H1 (cell line): ENCODE measurements at regions not wholly inside any gene's neighbourhood (a gene's known extent, or its start where the extent isn't known, plus 50 kb on each side); places are given as distances from the start of the nearest gene placed in this dataset.

ENCODE experiments used
- CTCF ChIA-PET: fragments of 300-600 bp; sonication (Branson Sonifier 250); formaldehyde crosslinking; loops from one replicate; lab custom pipeline; 2021; ENCODE audit not compliant: partially characterized antibody; lab: Charles Lee
- POLR2A ChIA-PET: fragments of 300-600 bp; sonication (Branson Sonifier 250); formaldehyde crosslinking; loops from one replicate; lab custom pipeline; 2021; ENCODE audit warnings: inconsistent platforms; ENCODE audit not compliant: partially characterized antibody; lab: Charles Lee
- DNase-seq, 2 experiments: peaks; one replicate each; pipeline versions ENCODE4 v3.0.0 to v3.0.0-alpha.2; 2010 to 2022; ENCODE audit warnings: low spot score in 2 of 2, low read depth in 1 of 2, mixed read lengths in 1 of 2
- FAIRE-seq: peaks from 2 replicates; lab custom pipeline; 2011; peaks lifted over from hg19 to GRCh38; lab: Jason Lieb, UNC
- H2AFZ ChIP-seq: 2 replicates; pipeline ENCODE4 v1.8.1; 2012; ENCODE audit warnings: low read length, inconsistent platforms
- H2AK5ac ChIP-seq: 2 replicates; pipeline ENCODE4 v1.6.1; 2013; ENCODE audit warnings: low read depth, low read length
- H2BK120ac ChIP-seq: replicated peaks from 2 replicates; pipeline ENCODE3; 2013; ENCODE audit warnings: low read depth, low read length, inconsistent platforms
- H2BK12ac ChIP-seq: 2 replicates; pipeline ENCODE4 v1.6.1; 2013; ENCODE audit warnings: low read depth, low read length
- H2BK15ac ChIP-seq: 2 replicates; pipeline ENCODE4 v1.6.1; 2013; ENCODE audit warnings: low read length
- H2BK20ac ChIP-seq: 2 replicates; pipeline ENCODE4 v1.6.1; 2013; ENCODE audit warnings: low read length
- H2BK5ac ChIP-seq: 2 replicates; pipeline ENCODE4 v1.6.1; 2013; ENCODE audit warnings: low read depth, low read length
- H3K14ac ChIP-seq: 2 replicates; pipeline ENCODE4 v1.6.1; 2013; ENCODE audit warnings: inconsistent platforms; ENCODE audit not compliant: insufficient read length
- H3K18ac ChIP-seq: 2 replicates; pipeline ENCODE4 v1.6.1; 2013; ENCODE audit warnings: low read length; ENCODE audit errors: extremely low read depth
- H3K23ac ChIP-seq: 2 replicates; pipeline ENCODE4 v1.6.1; 2013; ENCODE audit warnings: inconsistent platforms; ENCODE audit not compliant: insufficient read length
- H3K23me2 ChIP-seq: 2 replicates; pipeline ENCODE4 v1.6.1; 2013; ENCODE audit warnings: low read depth, low read length
- H3K27ac ChIP-seq: 2 replicates; pipeline ENCODE4 v1.6.1; 2011; ENCODE audit warnings: low read depth, low read length, inconsistent platforms
- H3K27me3 ChIP-seq, 4 experiments: replicated peaks in 1 of 4; 1 replicate in 1 of 4; 2 replicates in 3 of 4; pipeline versions ENCODE4 v1.6.1 to v1.8.1; 2011 to 2013; ENCODE audit warnings: low read length in 3 of 4, mild to moderate bottlenecking in 3 of 4, inconsistent platforms in 2 of 4, mixed read lengths in 2 of 4, moderate library complexity in 1 of 4; ENCODE audit not compliant: control insufficient read depth in 3 of 4, insufficient read depth in 3 of 4; ENCODE audit errors: extremely low read depth in 1 of 4
- H3K36me3 ChIP-seq, 4 experiments: 2 replicates each; pipeline versions ENCODE4 v1.6.1 to v1.8.1; 2011 to 2013; ENCODE audit warnings: mild to moderate bottlenecking in 4 of 4, low read length in 3 of 4, moderate library complexity in 2 of 4, control low read depth in 1 of 4, inconsistent platforms in 1 of 4; ENCODE audit not compliant: insufficient read depth in 4 of 4, control insufficient read depth in 2 of 4
- H3K4ac ChIP-seq: replicated peaks from 2 replicates; pipeline ENCODE3; 2013; ENCODE audit warnings: low read length, low read depth, mixed read lengths, inconsistent platforms; ENCODE audit not compliant: insufficient read length
- H3K4me1 ChIP-seq, 4 experiments: replicated peaks in 1 of 4; 1 replicate in 1 of 4; 2 replicates in 3 of 4; pipeline versions ENCODE4 v1.6.1 to v1.8.1; 2011 to 2013; ENCODE audit warnings: low read length in 3 of 4, inconsistent platforms in 2 of 4, mixed read lengths in 1 of 4; ENCODE audit not compliant: insufficient read depth in 4 of 4, control insufficient read depth in 3 of 4
- H3K4me2 ChIP-seq, 2 experiments: 2 replicates each; pipeline versions ENCODE4 v1.6.1 to v1.8.1; 2011 to 2013; ENCODE audit warnings: low read depth in 2 of 2, low read length in 2 of 2, control low read depth in 1 of 2, inconsistent platforms in 1 of 2, mild to moderate bottlenecking in 1 of 2; ENCODE audit not compliant: insufficient read depth in 1 of 2
- H3K4me3 ChIP-seq, 4 experiments: fragments of 200-600, 300-600 bp in 1 of 4; sonication (generic), shearing (Covaris generic), sonication (Bioruptor Twin) in 1 of 4; 2 replicates each; pipeline versions ENCODE4 v1.5.1 to v1.8.1; 2011 to 2016; ENCODE audit warnings: low read length in 4 of 4, low read depth in 3 of 4, control low read depth in 2 of 4, inconsistent platforms in 2 of 4, mild to moderate bottlenecking in 2 of 4, mixed read lengths in 1 of 4, moderate library complexity in 1 of 4; ENCODE audit not compliant: insufficient read depth in 2 of 4; ENCODE audit errors: extremely low read depth in 1 of 4
- H3K56ac ChIP-seq: replicated peaks from 2 replicates; pipeline ENCODE3; 2013; ENCODE audit warnings: low read depth, mild to moderate bottlenecking, mixed read lengths, low read length, inconsistent platforms; ENCODE audit not compliant: insufficient read length
- H3K79me1 ChIP-seq: 2 replicates; pipeline ENCODE4 v1.6.1; 2013; ENCODE audit warnings: low read depth, low read length, control low read depth
- H3K79me2 ChIP-seq, 2 experiments: 2 replicates each; pipeline versions ENCODE4 v1.6.1 to v1.8.1; 2012 to 2013; ENCODE audit warnings: low read length in 2 of 2, mild to moderate bottlenecking in 2 of 2, inconsistent platforms in 1 of 2; ENCODE audit not compliant: insufficient read depth in 2 of 2, control insufficient read depth in 1 of 2
- H3K9ac ChIP-seq, 4 experiments: replicated peaks in 1 of 4; 1 replicate in 1 of 4; 2 replicates in 3 of 4; pipeline versions ENCODE4 v1.6.1 to v1.8.1; 2011 to 2013; ENCODE audit warnings: low read depth in 3 of 4, low read length in 3 of 4, control low read depth in 2 of 4, mild to moderate bottlenecking in 2 of 4, moderate library complexity in 2 of 4, inconsistent platforms in 1 of 4; ENCODE audit errors: extremely low read depth in 1 of 4
- H3K9me3 ChIP-seq, 2 experiments: 2 replicates each; pipeline versions ENCODE4 v1.6.1 to v1.8.1; 2012 to 2013; ENCODE audit warnings: mild to moderate bottlenecking in 2 of 2, moderate library complexity in 2 of 2, control low read depth in 1 of 2, inconsistent platforms in 1 of 2, low read depth in 1 of 2, low read length in 1 of 2, mixed read lengths in 1 of 2; ENCODE audit not compliant: insufficient read depth in 2 of 2
- H4K20me1 ChIP-seq, 2 experiments: replicated peaks in 1 of 2; 2 replicates each; pipeline versions ENCODE3 to v1.8.1; 2011 to 2013; ENCODE audit warnings: inconsistent platforms in 2 of 2, low read length in 2 of 2, mild to moderate bottlenecking in 1 of 2; ENCODE audit not compliant: insufficient read depth in 2 of 2, control insufficient read depth in 1 of 2
- H4K5ac ChIP-seq: 2 replicates; pipeline ENCODE4 v1.6.1; 2013; ENCODE audit warnings: low read length, low read depth, mixed read lengths, inconsistent platforms; ENCODE audit not compliant: insufficient read length
- H4K8ac ChIP-seq: 2 replicates; pipeline ENCODE4 v1.8.0; 2013; ENCODE audit warnings: mild to moderate bottlenecking, moderate library complexity, low read length, inconsistent platforms; ENCODE audit not compliant: insufficient read depth; ENCODE audit errors: extremely low read depth
- H4K91ac ChIP-seq: replicated peaks from 2 replicates; pipeline ENCODE3; 2013; ENCODE audit warnings: low read length, mixed read lengths, inconsistent platforms; ENCODE audit not compliant: insufficient read length
- CBX5 ChIP-seq: fragments of 300-800, 300-1000 bp; sonication (generic); IDR thresholded peaks from 2 replicates; pipeline ENCODE4 v1.7.1; 2016; ENCODE audit warnings: antibody characterized with exemption, low read length, low read depth
- CBX8 ChIP-seq: fragments of 300-800, 300-1000 bp; sonication (generic); IDR thresholded peaks from 2 replicates; pipeline ENCODE4 v1.7.1; 2016; ENCODE audit warnings: low read depth, low read length, borderline replicate concordance
- EP300 ChIP-seq, 2 experiments: IDR thresholded peaks; 1 replicate in 1 of 2; 2 replicates in 1 of 2; pipeline ENCODE4 v1.6.1; 2011 to 2012; ENCODE audit warnings: low read depth in 2 of 2, low read length in 2 of 2, mild to moderate bottlenecking in 2 of 2, borderline replicate concordance in 1 of 2, inconsistent platforms in 1 of 2, moderate library complexity in 1 of 2
- KDM5A ChIP-seq: fragments of 200-600 bp; IDR thresholded peaks from 2 replicates; pipeline ENCODE4 v1.7.1; 2012; ENCODE audit warnings: mild to moderate bottlenecking, low read length, inconsistent platforms, mixed read lengths
- MAFK ChIP-seq: IDR thresholded peaks from 2 replicates; pipeline ENCODE4 v1.6.1; 2012; ENCODE audit warnings: low read depth, mild to moderate bottlenecking, improper control_type of control experiment, low read length
- PHF8 ChIP-seq: fragments of 200-600 bp; sonication (generic); conservative IDR thresholded peaks from 2 replicates; pipeline ENCODE4 v1.7.1; 2012; ENCODE audit warnings: low read depth, mild to moderate bottlenecking, inconsistent platforms, low read length, moderate library complexity
- POLR2AphosphoS5 ChIP-seq: IDR thresholded peaks from 2 replicates; pipeline ENCODE4 v1.6.1; 2011; ENCODE audit warnings: low read depth, low read length
- RFX5 ChIP-seq: IDR thresholded peaks from 2 replicates; pipeline ENCODE4 v1.6.1; 2011; ENCODE audit warnings: low read depth, low read length, improper control_type of control experiment, borderline replicate concordance
- SP4 ChIP-seq: IDR thresholded peaks from 2 replicates; pipeline ENCODE4 v1.6.1; 2012; ENCODE audit warnings: low read length, inconsistent platforms
- SRF ChIP-seq: IDR thresholded peaks from 2 replicates; pipeline ENCODE4 v1.6.1; 2011; ENCODE audit warnings: mild to moderate bottlenecking, low read depth, low read length, moderate library complexity
- TAF7 ChIP-seq: optimal IDR thresholded peaks from 2 replicates; pipeline ENCODE3; 2011; ENCODE audit warnings: low read depth, mild to moderate bottlenecking, inconsistent platforms, low read length, moderate library complexity, borderline replicate concordance
- WGBS, 2 experiments: shearing (Covaris generic) in 1 of 2; methylation state at CpG; one replicate each; pipeline versions ENCODE4 v1.1.6 to v1.1.7; 2013 to 2015; ENCODE audit warnings: low lambda C conversion rate in 2 of 2, mixed read lengths in 2 of 2, inconsistent platforms in 1 of 2, low coverage in 1 of 2, missing lambda C conversion rate in 1 of 2; ENCODE audit not compliant: insufficient replicate concordance in 2 of 2, insufficient coverage in 1 of 2, insufficient read length in 1 of 2; ENCODE audit errors: extremely low coverage in 1 of 2, missing lambda C conversion rate in 1 of 2; 5-methylcytosine and 5-hydroxymethylcytosine counted together
- TF ChIP-seq, protein P1 (sequence below): IDR thresholded peaks from 2 replicates; pipeline ENCODE4 v1.6.1; 2012; ENCODE audit warnings: inconsistent platforms
- TF ChIP-seq, protein P2 (sequence below): IDR thresholded peaks from 2 replicates; pipeline ENCODE4 v1.6.1; 2011; ENCODE audit warnings: low read depth, mild to moderate bottlenecking, low read length; ENCODE audit not compliant: insufficient read depth

DNA sequence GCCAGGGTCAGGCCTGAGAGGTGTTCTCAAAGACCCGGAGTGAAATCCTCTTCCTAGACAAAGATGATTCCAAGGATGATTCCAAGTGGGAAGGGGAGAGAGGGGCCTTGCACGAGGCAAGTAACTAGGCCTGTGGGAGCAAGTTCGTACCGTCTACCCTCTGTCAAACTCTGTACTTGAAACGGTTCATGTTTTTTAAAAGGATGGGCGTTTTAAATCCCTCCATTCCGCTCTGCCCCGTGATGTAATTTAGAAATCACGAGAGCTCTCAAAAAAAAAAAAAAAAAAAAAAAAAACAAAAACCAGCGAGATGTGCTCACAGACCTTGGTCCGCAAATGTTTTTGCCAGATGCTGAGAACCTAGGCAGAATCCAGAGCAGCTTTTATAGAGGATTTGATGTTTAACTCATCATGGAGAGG, 114.7 kb upstream of the CARD11 start:
- WGBS, 2 experiments, result 89% methylated on average over 10 of the region's 11 CpGs; no CpG with 5 or more reads in 1 of the 2 experiments
- H4K8ac ChIP-seq, result no peak overlapping the region
- H3K23ac ChIP-seq, result no peak overlapping the region
- no peak overlapping the region for H4K5ac ChIP-seq
- POLR2A ChIA-PET, result no interaction called here
- H2BK15ac ChIP-seq, result no peak overlapping the region; the same call in 1 of the 2 replicates
- H2AK5ac ChIP-seq, result no peak overlapping the region
- H3K79me1 ChIP-seq, result no peaks in the 10 kb centered on the region
- no peak overlapping the region for H2BK20ac ChIP-seq
- H3K36me3 ChIP-seq, result no peaks in the 10 kb centered on the region
- no peak overlapping the region for H3K27ac ChIP-seq
- H3K9me3 ChIP-seq, result peaks cover 7 to 8% of the 10 kb centered on the region in 2 experiments; a peak in 3 of 4 replicates
- FAIRE-seq, result no peak
- H4K91ac ChIP-seq, result no peak overlapping the region
- no peak overlapping the region for H3K56ac ChIP-seq
- H2BK12ac ChIP-seq, result peak overlapping the region; percentile 75; the same call in 1 of the 2 replicates
- CTCF ChIA-PET, result interaction anchor here (1.2 to 1.5 kb wide), 2 partner anchors 42 to 272 kb away, joined by 3 read pairs; no protein-coding TSS in a partner anchor
- H4K20me1 ChIP-seq, result no peaks in the 10 kb centered on the region
- H3K18ac ChIP-seq, result peak overlapping the region; percentile 48; the same call in 1 of the 2 replicates
- H3K14ac ChIP-seq, result no peak overlapping the region
- H3K4me2 ChIP-seq, result no peak overlapping the region
- peaks cover 0 to 3% (median 1%) of the 10 kb centered on the region in 4 experiments; a peak in 1 of 7 replicates for H3K4me1 ChIP-seq
- no peak overlapping the region for H3K9ac ChIP-seq
- H2AFZ ChIP-seq, result no peak overlapping the region
- no peaks in the 10 kb centered on the region for H3K27me3 ChIP-seq
- H3K4ac ChIP-seq, result no peak overlapping the region
- H2BK120ac ChIP-seq, result no peak overlapping the region
- no peak overlapping the region for H2BK5ac ChIP-seq
- H3K23me2 ChIP-seq, result no peaks in the 10 kb centered on the region
- no peak overlapping the region for H3K4me3 ChIP-seq
- no peak for DNase-seq
- TF ChIP-seq, protein P1, sequence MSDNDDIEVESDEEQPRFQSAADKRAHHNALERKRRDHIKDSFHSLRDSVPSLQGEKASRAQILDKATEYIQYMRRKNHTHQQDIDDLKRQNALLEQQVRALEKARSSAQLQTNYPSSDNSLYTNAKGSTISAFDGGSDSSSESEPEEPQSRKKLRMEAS, result no peak
- TF ChIP-seq RFX5, result no peak
- TF ChIP-seq KDM5A, result no peak
- TF ChIP-seq MAFK, result no peak
- TF ChIP-seq CBX5, result no peak
- TF ChIP-seq POLR2AphosphoS5, result no peak
- TF ChIP-seq TAF7, result no peak
- no peak for TF ChIP-seq PHF8
- TF ChIP-seq SRF, result no peak
- TF ChIP-seq EP300 (IDR thresholded peaks at IDR 0.05; ENCODE audit: borderline replicate concordance in 1 of 2, low read depth in 2 of 2, low read length in 2 of 2), result no peak
- TF ChIP-seq CBX8, result no peak
- TF ChIP-seq, protein P2, sequence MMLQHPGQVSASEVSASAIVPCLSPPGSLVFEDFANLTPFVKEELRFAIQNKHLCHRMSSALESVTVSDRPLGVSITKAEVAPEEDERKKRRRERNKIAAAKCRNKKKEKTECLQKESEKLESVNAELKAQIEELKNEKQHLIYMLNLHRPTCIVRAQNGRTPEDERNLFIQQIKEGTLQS, result no peak
- no peak for TF ChIP-seq SP4
- TF ChIP-seq, all 59 proteins: peak for 0
- no peaks in the 10 kb centered on the region for H3K79me2 ChIP-seq
